GM23338 (cell line): ENCODE measurements at regions not wholly inside any gene's neighbourhood (a gene's known extent, or its start where the extent isn't known, plus 50 kb on each side); places are given as distances from the start of the nearest gene placed in this dataset.

Experiments used
- CTCF ChIP-seq, 2 experiments: fragments of 200-600 bp in 1 of 2; sonication (generic) in 1 of 2; conservative IDR thresholded peaks; 2 replicates each; pipeline versions ENCODE4 v1.5.1 to v1.6.1; 2016 to 2017; ENCODE audit warnings: antibody characterized with exemption in 2 of 2, low read depth in 2 of 2, mild to moderate bottlenecking in 2 of 2, moderate library complexity in 1 of 2
- EZH2 ChIP-seq: fragments of 200-600 bp; sonication (generic); IDR thresholded peaks from one replicate; pipeline ENCODE4 v1.8.0; 2017; ENCODE audit warnings: antibody characterized with exemption, mild to moderate bottlenecking, low read depth; ENCODE audit not compliant: unreplicated experiment
- EZH2phosphoT487 ChIP-seq: fragments of 200-600 bp; sonication (generic); IDR thresholded peaks from one replicate; pipeline ENCODE4 v1.8.1; 2018; ENCODE audit warnings: antibody characterized with exemption; ENCODE audit not compliant: unreplicated experiment
- REST ChIP-seq: IDR thresholded peaks from one replicate; pipeline ENCODE4 v1.6.1; 2018; ENCODE audit warnings: antibody characterized with exemption; ENCODE audit not compliant: unreplicated experiment

GRCh38 chr2:199070322-199070949, 387.3 kb downstream of the SATB2 start:
- TF ChIP-seq CTCF (conservative IDR thresholded peaks at IDR 0.05; ENCODE audit: low read depth in 2 of 2) (no peak), EZH2phosphoT487 (no peak), EZH2 (no peak), REST (no peak)
